ENCODE measurements at regions not wholly inside any gene's neighbourhood (a gene's known extent, or its start where the extent isn't known, plus 50 kb on each side); places are given as distances from the start of the nearest gene placed in this dataset.

DNA sequence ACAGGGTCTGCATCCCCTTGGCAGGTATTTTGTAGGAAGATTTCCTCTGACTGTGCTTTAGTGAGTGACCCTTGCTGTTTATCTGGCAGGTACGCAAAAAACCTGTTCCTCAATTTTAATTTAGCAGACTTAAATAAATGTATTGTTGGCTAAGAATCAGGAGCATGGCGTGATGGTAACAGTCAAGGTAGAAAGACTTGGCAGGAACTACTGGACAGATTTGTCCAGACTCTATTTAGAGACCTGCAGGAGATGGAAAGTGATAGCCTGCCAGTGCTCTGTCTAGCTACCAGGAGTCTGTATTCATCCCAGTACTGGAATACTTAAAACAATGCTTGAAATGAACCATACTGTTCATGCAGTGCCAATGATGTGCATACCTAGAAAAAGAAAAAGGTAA is 78.8 kb upstream of the MAST4 start:
- TF ChIP-seq, protein P1, sequence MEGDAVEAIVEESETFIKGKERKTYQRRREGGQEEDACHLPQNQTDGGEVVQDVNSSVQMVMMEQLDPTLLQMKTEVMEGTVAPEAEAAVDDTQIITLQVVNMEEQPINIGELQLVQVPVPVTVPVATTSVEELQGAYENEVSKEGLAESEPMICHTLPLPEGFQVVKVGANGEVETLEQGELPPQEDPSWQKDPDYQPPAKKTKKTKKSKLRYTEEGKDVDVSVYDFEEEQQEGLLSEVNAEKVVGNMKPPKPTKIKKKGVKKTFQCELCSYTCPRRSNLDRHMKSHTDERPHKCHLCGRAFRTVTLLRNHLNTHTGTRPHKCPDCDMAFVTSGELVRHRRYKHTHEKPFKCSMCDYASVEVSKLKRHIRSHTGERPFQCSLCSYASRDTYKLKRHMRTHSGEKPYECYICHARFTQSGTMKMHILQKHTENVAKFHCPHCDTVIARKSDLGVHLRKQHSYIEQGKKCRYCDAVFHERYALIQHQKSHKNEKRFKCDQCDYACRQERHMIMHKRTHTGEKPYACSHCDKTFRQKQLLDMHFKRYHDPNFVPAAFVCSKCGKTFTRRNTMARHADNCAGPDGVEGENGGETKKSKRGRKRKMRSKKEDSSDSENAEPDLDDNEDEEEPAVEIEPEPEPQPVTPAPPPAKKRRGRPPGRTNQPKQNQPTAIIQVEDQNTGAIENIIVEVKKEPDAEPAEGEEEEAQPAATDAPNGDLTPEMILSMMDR (IDR thresholded peaks at IDR 0.05; ENCODE audit: low read depth, low read length): no peak
- POLR2A ChIA-PET: no interaction called here

DNA sequence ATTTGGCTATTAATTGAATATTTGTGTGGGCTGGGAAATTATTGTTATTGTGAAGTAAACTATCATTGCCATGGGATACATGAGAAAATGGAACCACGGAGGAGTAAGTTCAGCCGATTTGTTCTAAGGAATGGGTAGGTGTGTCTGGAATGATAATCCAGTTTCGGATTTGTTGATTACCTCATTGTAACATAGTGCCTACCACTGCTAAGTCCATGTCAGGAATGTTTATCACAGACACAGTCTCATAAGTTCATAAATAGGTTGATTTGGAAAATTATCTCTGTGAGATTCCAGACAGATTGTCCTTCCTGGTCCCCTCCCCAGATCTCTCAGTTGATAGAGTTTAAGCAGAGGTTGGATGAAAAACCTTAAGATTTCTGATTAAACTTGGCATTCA is 78.1 kb upstream of the MAST4 start:
- no peak overlapping the region for H3K27ac ChIP-seq (ENCODE audit: low read depth, low read length)
- H3K9me3 ChIP-seq (ENCODE audit: control insufficient read depth, insufficient read depth, low read length): no peaks in the 10 kb centered on the region
- TF ChIP-seq, protein P1 (IDR thresholded peaks at IDR 0.05; ENCODE audit: low read depth, low read length): no peak
- ChIA-PET POLR2A (no interaction called here), CTCF (no interaction called here)
- no peak overlapping the region for H3K4me3 ChIP-seq (ENCODE audit: low read depth, low read length)
- DNase-seq (ENCODE audit: low read depth, low spot score): no peak
- no peaks in the 10 kb centered on the region for H3K27me3 ChIP-seq (ENCODE audit: control insufficient read depth, insufficient read depth, low read length)

More for the DNA sequence above, 78.8 kb upstream of the MAST4 start:
- Histone ChIP-seq H3K4me3 (ENCODE audit: low read depth, low read length) (no peak overlapping the region), H3K9me3 (ENCODE audit: control insufficient read depth, insufficient read depth, low read length) (no peaks in the 10 kb centered on the region), H3K27ac (ENCODE audit: low read depth, low read length) (no peak overlapping the region), H3K27me3 (ENCODE audit: control insufficient read depth, insufficient read depth, low read length) (no peaks in the 10 kb centered on the region)
- CTCF ChIA-PET: no interaction called here
- no peak for DNase-seq (ENCODE audit: low read depth, low spot score)

DNA sequence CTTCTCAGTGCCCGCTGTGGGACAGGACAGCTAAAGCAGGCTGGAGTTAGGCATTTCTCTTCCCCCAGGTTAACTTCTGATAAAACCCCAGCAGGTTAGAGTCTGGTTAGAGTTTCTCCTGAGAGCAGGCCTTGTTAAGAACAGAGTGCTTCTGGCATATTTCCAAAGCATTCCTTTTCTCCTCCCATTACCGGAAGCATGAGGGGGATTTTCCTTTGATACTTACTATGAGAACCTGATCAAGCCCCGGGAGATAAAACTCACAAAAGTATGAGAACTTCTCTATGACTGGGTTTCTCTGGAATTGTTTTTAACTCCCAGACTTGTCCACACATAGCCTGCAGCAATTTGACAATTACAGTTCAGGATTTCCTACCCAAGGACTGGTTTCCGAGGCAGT is 77.4 kb upstream of the MAST4 start:
- POLR2A ChIA-PET: no interaction called here
- Histone ChIP-seq H3K27me3 (ENCODE audit: control insufficient read depth, insufficient read depth, low read length) (no peaks in the 10 kb centered on the region), H3K9me3 (ENCODE audit: control insufficient read depth, insufficient read depth, low read length) (no peaks in the 10 kb centered on the region), H3K27ac (ENCODE audit: low read depth, low read length) (no peak overlapping the region), H3K4me3 (ENCODE audit: low read depth, low read length) (no peak overlapping the region)
- CTCF ChIA-PET: no interaction called here
- TF ChIP-seq, protein P1 (IDR thresholded peaks at IDR 0.05; ENCODE audit: low read depth, low read length): no peak
- no peak for DNase-seq (ENCODE audit: low read depth, low spot score)

DNA sequence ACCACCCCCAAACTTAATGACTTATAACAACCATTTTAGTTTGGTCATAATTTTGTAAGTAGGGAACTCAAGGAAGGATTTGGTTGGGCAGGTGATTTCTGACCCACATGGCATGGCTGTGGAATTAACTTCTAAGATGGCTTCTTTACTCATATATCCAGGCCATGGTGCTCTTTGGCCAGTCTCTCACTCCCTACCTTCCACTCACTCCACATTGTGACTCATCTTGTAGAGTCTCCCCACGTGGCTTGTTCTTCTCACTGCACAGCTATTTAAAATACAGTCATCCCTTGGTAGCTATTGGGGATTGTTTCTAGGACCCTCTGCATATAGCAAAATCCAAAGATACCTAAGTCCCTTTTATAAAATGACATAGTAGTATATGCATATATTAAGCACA is 76.6 kb upstream of the MAST4 start:
- ChIA-PET POLR2A (no interaction called here), CTCF (no interaction called here)
- Histone ChIP-seq H3K27ac (ENCODE audit: low read depth, low read length) (no peak overlapping the region), H3K27me3 (ENCODE audit: control insufficient read depth, insufficient read depth, low read length) (no peaks in the 10 kb centered on the region), H3K4me3 (ENCODE audit: low read depth, low read length) (no peak overlapping the region), H3K9me3 (ENCODE audit: control insufficient read depth, insufficient read depth, low read length) (no peaks in the 10 kb centered on the region)
- TF ChIP-seq, protein P1 (IDR thresholded peaks at IDR 0.05; ENCODE audit: low read depth, low read length): no peak
- no peak for DNase-seq (ENCODE audit: low read depth, low spot score)

DNA sequence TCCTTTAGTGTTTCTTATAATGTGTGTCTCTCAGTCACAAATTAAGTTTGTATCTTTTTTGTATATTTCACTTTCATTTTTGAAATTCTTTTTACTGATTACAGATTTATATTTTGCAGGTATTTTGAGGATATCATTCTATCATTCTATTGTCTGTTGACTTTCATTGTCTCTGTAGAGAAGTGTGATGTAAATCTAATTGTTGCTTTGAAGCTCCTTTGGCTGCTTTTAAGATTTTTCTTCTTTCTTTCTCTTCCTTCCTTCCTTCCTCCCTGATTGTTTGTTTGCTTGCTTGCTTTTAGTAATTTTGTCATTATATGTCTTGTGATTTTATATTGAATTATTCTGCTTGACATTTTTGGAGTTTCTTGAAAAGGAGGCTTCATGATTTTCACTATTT is 75.3 kb upstream of the MAST4 start:
- TF ChIP-seq, protein P1 (IDR thresholded peaks at IDR 0.05; ENCODE audit: low read depth, low read length): no peak
- Histone ChIP-seq H3K4me3 (ENCODE audit: low read depth, low read length) (no peak overlapping the region), H3K27me3 (ENCODE audit: control insufficient read depth, insufficient read depth, low read length) (no peaks in the 10 kb centered on the region), H3K9me3 (ENCODE audit: control insufficient read depth, insufficient read depth, low read length) (no peaks in the 10 kb centered on the region), H3K27ac (ENCODE audit: low read depth, low read length) (no peak overlapping the region)
- POLR2A ChIA-PET: no interaction called here
- CTCF ChIA-PET: no interaction called here
- no peak for DNase-seq (ENCODE audit: low read depth, low spot score)

Data from AG04450 (cell line).